Erythroblast (primary cell): ENCODE measurements at regions not wholly inside any gene's neighbourhood (a gene's known extent, or its start where the extent isn't known, plus 50 kb on each side); places are given as distances from the start of the nearest gene placed in this dataset.

ENCODE experiments used
- GATA1 ChIP-seq: IDR thresholded peaks from 2 replicates; pipeline ENCODE4 v1.6.1; 2011; ENCODE audit warnings: low read depth, mild to moderate bottlenecking, control low read depth, low read length, moderate library complexity
- POLR2A ChIP-seq: IDR thresholded peaks from 2 replicates; pipeline ENCODE4 v1.6.1; 2011; ENCODE audit warnings: mild to moderate bottlenecking, low read length

DNA sequence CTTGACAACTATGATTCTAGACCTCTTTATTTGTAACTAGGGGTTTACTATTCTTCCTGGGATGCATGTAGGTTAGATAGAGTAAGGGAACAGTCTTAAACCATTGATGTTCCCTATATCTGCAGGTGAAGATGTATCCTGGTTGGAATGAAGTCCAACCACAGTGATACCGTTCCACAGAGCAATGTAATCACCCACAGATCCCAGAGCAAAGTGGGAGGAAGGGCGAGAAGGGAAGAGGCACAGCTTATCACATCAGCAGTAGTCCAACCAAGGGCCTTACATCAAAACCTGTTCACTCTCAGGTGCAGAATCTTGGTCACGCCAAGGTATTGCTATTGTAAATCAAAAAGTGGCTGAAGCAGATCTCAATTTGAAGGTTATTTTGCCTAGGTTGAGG lies 61.8 kb upstream of the LIPC start:
- TF ChIP-seq POLR2A, result no peak
- TF ChIP-seq GATA1, result no peak
